ENCODE measurements at regions not wholly inside any gene's neighbourhood (a gene's known extent, or its start where the extent isn't known, plus 50 kb on each side); places are given as distances from the start of the nearest gene placed in this dataset.

DNA sequence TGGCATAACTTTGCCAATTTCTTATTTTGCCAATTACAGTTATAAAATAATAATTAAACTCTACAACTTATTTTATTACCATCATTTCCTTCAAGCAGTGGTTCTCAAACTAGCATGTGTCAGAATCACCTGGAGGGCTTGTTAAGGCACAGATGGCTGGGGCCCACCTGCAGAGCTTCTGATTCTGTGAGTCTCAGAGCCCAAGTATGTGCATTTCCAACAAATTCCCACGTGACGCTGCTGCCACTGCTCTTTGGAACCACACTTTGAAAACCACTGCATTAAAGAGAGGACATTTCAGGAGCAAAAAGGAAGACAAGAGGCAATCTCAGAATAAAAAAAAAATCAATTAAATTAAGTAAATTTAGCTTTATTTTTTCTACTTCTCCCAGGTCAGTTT lies 94.0 kb upstream of the HNRNPA3 start:
- TF ChIP-seq, protein P1, sequence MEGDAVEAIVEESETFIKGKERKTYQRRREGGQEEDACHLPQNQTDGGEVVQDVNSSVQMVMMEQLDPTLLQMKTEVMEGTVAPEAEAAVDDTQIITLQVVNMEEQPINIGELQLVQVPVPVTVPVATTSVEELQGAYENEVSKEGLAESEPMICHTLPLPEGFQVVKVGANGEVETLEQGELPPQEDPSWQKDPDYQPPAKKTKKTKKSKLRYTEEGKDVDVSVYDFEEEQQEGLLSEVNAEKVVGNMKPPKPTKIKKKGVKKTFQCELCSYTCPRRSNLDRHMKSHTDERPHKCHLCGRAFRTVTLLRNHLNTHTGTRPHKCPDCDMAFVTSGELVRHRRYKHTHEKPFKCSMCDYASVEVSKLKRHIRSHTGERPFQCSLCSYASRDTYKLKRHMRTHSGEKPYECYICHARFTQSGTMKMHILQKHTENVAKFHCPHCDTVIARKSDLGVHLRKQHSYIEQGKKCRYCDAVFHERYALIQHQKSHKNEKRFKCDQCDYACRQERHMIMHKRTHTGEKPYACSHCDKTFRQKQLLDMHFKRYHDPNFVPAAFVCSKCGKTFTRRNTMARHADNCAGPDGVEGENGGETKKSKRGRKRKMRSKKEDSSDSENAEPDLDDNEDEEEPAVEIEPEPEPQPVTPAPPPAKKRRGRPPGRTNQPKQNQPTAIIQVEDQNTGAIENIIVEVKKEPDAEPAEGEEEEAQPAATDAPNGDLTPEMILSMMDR (IDR thresholded peaks at IDR 0.05; ENCODE audit: poor library complexity): no peak
- no peak for TF ChIP-seq EZH2 (IDR thresholded peaks at IDR 0.05; ENCODE audit: borderline replicate concordance)
